GM23248 (cell line): ENCODE measurements at regions not wholly inside any gene's neighbourhood (a gene's known extent, or its start where the extent isn't known, plus 50 kb on each side); places are given as distances from the start of the nearest gene placed in this dataset.

Experiments
- EZH2 ChIP-seq: fragments of 200-600 bp; sonication (generic); IDR thresholded peaks from 2 replicates; pipeline ENCODE4 v1.6.1; 2018; ENCODE audit warnings: antibody characterized with exemption, mild to moderate bottlenecking; ENCODE audit not compliant: insufficient read depth, poor library complexity, severe bottlenecking
- EZH2phosphoT487 ChIP-seq: fragments of 200-600 bp; sonication (generic); IDR thresholded peaks from 2 replicates; pipeline ENCODE4 v1.6.1; 2018; ENCODE audit warnings: antibody characterized with exemption, moderate library complexity, mild to moderate bottlenecking, low read depth; ENCODE audit not compliant: insufficient read depth

DNA sequence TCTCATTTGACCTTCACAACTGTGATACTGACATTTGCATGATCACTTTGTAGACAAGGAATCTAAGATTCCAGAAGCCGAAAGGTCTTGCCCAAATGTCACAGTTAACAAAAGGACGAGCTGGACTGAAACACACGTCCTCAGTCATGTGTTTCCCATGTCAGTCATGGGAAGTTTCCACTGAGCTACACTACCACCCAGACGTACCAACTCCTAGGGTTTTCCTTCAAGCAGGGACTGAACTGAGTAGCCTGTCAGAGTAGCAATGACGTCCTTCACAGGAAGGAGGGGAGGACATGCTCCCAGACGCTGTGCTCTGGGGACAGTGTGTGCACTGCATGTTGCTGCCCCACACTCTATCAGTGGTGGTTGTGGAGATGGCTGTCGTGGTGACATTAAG, 215.8 kb upstream of the SMLR1 start:
- TF ChIP-seq EZH2phosphoT487 (no peak), EZH2 (no peak)
